HCT116 (cell line): ENCODE measurements at regions not wholly inside any gene's neighbourhood (a gene's known extent, or its start where the extent isn't known, plus 50 kb on each side); places are given as distances from the start of the nearest gene placed in this dataset.

Source experiments
- CBX3 ChIP-seq: IDR thresholded peaks from 2 replicates; pipeline ENCODE4 v1.6.1; 2012; ENCODE audit warnings: low read depth
- CTCF ChIP-seq, 3 experiments: fragments of 200-600 bp in 1 of 3; sonication (generic) in 1 of 3; IDR thresholded peaks in 2 of 3; conservative IDR thresholded peaks in 1 of 3; 2 replicates each; pipeline ENCODE4 v1.5.1; 2012 to 2017; ENCODE audit warnings: low read depth in 2 of 3, low read length in 2 of 3, antibody characterized with exemption in 1 of 3, borderline replicate concordance in 1 of 3, control low read depth in 1 of 3, mild to moderate bottlenecking in 1 of 3, mixed read lengths in 1 of 3, mixed run types in 1 of 3, moderate library complexity in 1 of 3; ENCODE audit not compliant: insufficient read depth in 1 of 3
- EZH2 ChIP-seq: fragments of 200-600 bp; sonication (generic); IDR thresholded peaks from 2 replicates; pipeline ENCODE4 v1.6.1; 2017; ENCODE audit warnings: antibody characterized with exemption, mixed run types
- JUND ChIP-seq: IDR thresholded peaks from 2 replicates; pipeline ENCODE4 v1.6.1; 2012
- POLR2A ChIP-seq: IDR thresholded peaks from 2 replicates; pipeline ENCODE4 v1.7.0; 2011; ENCODE audit warnings: borderline replicate concordance; ENCODE audit not compliant: insufficient read depth, insufficient read length; ENCODE audit errors: extremely low read depth
- POLR2AphosphoS5 ChIP-seq: IDR thresholded peaks from 2 replicates; pipeline ENCODE4 v1.6.1; 2011; ENCODE audit warnings: mild to moderate bottlenecking, low read depth, low read length, moderate library complexity
- REST ChIP-seq: IDR thresholded peaks from 2 replicates; pipeline ENCODE4 v1.6.1; 2012; ENCODE audit warnings: low read depth
- SP1 ChIP-seq: IDR thresholded peaks from 2 replicates; pipeline ENCODE4 v1.6.1; 2012; ENCODE audit warnings: low read depth
- SRF ChIP-seq: IDR thresholded peaks from 2 replicates; pipeline ENCODE4 v1.6.1; 2012; ENCODE audit warnings: low read depth
- ZBTB33 ChIP-seq: IDR thresholded peaks from 2 replicates; pipeline ENCODE4 v1.6.1; 2011; ENCODE audit warnings: mild to moderate bottlenecking, low read length, moderate library complexity; ENCODE audit not compliant: insufficient replicate concordance; ENCODE audit errors: extremely low read depth
- ZFX ChIP-seq: fragments of 450-650 bp; IDR thresholded peaks from 2 replicates; pipeline ENCODE4 v1.6.1; 2017
- ZNF274 ChIP-seq: fragments of 200-500 bp; sonication (Bioruptor generic); IDR thresholded peaks from 2 replicates; pipeline ENCODE4 v1.6.1; 2014; ENCODE audit warnings: mild to moderate bottlenecking, low read depth, low read length, inconsistent platforms

GRCh38 chr11:86152006-86152862 is 83.3 kb upstream of the PICALM start:
- no peak for TF ChIP-seq ZFX
- no peak for TF ChIP-seq CTCF (IDR thresholded peaks at IDR 0.05 in 2 of 3, conservative IDR thresholded peaks at IDR 0.05 in 1 of 3; ENCODE audit: borderline replicate concordance in 1 of 3, insufficient read depth in 1 of 3, low read depth in 2 of 3, low read length in 2 of 3)
- no peak for TF ChIP-seq ZNF274
- no peak for TF ChIP-seq ZBTB33
- no peak for TF ChIP-seq REST
- TF ChIP-seq CBX3 = no peak
- TF ChIP-seq JUND = no peak
- no peak for TF ChIP-seq POLR2A
- TF ChIP-seq EZH2 = no peak
- TF ChIP-seq SRF = no peak
- no peak for TF ChIP-seq POLR2AphosphoS5
- TF ChIP-seq SP1 = no peak
